UCSD-AML1 (cell line): ENCODE measurements at regions not wholly inside any gene's neighbourhood (a gene's known extent, or its start where the extent isn't known, plus 50 kb on each side); places are given as distances from the start of the nearest gene placed in this dataset.
A peak's percentile ranks its signal among the peaks of the same experiment; 100 is the strongest.

Source experiments
- DNase-seq: peaks from one replicate; lab custom pipeline; 2025; ENCODE audit not compliant: unreplicated experiment; lab: John Stamatoyannopoulos, UW

DNA sequence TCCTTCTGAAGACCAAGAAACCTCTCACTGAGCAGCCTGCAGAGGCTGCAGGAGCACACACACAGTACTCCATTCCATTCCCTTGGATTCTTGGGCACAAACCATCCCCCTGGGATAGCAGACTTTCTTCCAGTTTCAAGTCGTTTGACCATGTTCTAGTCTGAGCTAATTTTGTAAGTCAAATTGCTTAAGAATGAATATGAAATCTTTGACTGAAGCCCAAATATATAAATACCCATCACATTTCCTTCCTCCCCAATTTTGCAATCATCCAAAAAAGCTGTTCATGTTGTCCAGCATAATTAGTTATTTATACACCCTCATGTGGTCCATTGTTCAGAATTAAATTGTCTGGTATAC lies 231.2 kb upstream of the TPRG1 start:
- no peak for DNase-seq

DNA sequence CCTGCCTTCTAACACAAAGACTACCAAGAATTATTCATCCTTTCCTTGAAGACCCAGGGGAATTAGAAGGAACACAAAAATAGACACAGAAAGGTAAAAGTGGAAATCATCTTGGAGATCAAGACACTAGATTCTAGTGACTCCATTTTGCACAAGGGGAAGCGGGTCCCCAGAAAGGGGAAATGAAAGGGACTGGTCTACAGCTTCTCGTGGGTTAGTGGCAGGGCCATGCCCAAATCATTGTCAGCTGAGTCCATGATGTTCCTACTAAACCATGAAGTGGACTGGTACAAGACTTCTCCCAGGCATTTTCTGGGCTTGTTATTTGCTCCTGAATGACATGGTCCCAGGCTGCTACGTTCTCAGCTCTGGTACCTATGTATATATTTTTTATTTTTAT lies 230.7 kb upstream of the TPRG1 start:
- DNase-seq, result no peak

DNA sequence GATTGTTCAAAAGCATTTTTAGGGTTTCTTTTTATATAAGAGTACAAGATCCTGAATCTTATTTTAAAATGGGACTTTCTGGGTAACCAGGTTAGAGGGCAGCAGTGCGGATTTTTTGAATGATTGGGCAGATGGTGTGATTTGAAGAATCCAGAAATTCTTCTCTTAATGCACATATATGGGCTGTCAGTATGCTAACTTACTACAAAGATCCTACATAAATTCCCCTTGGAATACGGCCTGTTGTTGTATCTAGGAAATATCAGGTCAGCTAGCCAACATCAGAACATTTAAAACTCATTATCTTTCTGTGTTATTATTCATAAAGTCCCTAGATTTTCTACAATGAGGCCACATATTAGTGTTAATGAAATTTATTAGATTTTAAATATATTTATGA lies 229.6 kb upstream of the TPRG1 start:
- no peak for DNase-seq

DNA sequence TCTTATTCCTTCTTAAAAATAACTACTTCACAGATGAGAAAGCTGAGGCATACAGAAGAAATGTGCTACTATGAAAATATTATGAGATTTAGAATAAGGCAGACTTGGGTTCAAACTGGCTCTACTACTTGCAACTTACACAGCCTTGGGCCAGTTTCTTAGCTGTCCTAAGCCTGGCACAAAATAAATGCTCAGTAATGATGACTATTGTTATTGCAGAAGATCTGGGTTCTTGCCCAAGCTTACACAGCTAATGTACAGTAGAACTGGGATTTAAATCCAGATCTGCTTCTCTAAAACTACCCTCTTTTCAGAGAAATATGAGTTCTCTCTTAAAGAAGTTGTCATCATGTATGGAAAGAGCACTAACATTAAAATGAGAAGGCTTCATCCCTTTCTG lies 228.2 kb upstream of the TPRG1 start:
- DNase-seq, result no peak

DNA sequence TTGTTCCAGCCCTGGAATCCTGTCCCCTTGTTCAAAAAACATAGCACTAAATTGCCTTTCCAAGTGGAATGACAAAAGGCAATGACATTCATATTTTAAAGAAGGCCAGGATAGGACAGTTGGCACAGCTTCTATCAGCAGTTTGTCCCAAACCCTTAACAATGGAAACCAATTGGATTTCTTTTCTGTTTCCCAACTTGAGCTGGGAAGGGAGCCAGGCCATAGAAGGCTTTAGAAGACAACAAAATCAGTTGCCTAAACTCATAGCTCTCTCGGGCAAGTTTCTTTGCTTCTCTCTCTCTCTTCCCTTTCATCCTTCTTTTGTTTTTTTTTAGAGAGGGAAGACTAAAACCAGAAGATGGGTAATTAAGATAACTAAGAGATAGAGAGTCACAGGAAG lies 227.7 kb upstream of the TPRG1 start:
- no peak for DNase-seq

DNA sequence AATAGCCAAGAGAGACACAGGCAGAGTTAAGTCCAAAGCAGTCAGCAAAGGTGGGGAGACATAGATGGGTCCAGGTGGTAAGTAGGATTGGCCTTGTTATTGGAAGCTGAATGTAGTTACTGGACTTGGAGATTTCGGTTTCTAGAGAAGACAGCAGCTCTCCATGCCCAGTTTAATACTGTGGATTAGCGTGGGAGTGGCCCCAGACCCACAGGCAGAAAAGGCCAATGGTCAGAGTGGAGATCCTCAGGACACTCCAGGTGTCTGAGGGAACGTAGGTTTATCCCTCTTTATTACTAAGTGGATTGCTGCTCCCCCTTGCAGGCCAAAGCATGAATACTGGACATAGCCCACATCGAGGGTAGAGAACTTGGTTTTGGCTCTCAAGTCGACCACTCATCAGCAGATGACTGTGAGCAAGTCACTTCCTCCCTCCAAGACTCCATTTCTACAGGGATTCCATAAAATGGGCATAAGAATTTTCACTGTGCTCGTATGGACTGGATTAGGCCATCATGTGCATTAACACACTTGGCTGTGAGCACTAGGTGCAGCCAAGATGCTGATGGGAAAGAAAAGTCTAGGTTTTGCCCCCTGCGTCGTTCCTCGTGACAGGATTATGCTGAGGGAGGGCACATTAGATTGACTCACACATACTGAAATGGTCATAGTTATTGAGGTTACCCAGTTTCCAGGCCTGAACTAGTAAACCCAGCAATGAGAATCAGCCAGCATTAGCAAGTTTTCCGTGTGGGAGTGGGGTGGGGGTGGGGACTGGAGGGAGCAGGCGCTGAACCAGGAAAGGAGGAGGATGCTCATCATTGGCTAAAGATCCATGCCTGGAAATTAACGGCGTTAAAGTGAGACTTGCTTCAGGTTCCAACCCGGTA lies 225.2 kb upstream of the TPRG1 start:
- DNase-seq, result no peak

DNA sequence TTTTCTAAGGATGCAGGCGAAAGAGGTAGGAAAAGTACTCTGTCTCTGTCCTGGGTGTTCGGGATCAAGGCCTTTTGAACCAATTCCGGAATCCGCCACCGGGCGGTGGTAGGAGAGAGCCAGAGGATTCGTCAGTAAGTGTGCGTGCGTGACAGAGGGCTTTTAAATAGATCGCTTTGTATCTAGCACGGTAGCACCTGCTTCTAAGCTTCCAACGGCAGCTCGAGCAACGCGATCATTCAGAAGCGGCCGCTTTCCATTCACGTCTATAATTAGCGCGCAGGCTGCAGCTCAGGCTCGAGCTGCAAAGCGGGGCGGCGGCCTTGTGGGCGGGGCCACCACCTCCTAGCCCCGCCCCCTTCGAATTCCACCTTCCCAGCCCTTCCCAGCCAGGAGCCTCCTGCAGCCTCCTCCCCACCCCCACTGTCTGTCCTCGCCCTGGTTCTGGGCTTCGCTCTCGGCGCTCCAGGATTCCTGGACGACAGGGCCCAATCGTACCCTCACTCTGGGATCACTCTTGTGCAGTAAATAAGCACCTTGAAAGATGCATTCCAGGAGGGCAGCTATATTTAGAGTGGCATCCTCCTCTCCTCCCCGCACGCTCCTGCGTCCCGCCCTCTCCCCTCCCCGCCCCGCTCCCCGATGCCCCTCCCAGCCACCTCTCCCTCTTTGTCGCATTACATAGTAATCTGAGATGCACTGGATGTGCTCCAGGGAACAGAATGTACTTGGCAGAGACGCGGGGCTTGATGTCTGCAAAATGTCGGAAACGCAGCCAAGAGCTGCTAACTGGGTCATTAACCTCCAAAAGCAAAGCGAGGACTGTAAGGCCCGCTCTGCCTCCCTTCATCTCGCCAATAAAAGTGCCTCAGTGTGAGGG lies 224.1 kb upstream of the TPRG1 start:
- no peak for DNase-seq

DNA sequence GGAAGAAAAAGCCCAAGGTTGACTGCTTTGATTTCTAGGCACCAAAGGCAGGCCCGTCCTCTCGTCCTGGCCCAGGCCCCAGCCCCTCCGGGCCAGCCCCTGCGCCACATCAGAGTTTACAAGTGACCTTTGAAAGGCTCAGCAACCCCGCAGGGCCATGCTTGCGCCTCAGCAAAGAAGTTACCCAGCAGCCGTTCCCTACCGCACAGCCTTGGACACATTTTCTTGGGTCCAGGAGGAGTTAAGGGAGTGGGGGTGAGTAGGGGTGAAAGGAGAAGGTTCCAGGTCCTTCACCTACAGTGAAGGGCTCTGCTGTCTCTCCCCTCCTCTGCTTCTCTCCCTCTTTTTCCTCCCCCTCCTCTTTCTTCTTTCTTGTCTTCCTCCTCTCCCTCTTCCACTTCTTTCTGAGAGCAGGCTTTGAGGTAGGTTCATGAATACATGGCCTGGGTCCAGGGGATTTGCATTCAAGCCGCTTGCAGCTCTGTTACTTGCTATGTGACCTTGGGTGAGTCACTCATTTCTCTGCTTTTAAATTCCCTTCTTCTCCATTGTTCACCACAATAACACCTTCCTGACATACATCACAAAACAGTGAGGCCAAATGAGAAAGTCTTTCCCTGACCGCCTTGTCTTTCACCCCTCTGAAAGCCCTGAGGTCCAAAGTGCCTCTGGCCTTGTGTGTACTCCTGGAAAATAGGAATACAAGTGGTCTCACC lies 223.3 kb upstream of the TPRG1 start:
- DNase-seq, result no peak

DNA sequence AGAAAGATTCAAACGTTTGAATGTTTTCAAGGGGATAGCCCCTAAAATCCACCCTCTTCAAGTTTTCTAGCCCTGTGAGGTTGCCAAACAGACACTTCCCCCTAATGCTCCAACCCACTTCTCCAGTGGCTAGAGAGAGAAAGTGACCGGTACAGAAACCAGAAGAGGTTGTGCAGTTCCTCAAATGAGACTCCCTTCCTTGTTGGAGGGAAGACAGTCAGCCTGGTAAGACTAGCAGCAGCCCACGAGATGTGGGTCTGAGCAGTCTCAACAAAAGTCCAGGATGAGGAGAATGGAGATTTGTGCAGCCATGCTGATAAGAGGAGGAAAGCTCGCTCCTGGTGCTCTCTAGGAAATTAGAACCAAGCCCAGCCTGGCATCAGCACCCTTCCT lies 222.8 kb upstream of the TPRG1 start:
- no peak for DNase-seq

DNA sequence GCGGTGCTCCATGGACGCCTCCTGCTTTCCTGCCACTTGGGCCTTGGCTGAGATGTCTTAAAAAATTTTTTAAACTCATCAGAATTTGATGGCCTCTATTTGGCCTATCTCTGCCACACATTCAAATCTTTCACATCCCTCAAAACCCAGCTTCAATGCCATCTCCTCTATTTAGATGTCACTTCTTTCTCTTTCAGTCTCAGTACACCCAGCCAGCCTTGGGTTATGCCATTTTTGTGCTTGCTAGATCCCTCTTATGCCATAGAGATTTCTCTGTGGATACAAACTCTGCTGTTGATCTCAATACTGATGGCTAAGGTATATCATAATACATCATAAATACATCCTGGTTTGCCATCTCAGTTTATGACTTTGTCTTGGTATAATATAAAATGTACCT lies 222.3 kb upstream of the TPRG1 start:
- no peak for DNase-seq

DNA sequence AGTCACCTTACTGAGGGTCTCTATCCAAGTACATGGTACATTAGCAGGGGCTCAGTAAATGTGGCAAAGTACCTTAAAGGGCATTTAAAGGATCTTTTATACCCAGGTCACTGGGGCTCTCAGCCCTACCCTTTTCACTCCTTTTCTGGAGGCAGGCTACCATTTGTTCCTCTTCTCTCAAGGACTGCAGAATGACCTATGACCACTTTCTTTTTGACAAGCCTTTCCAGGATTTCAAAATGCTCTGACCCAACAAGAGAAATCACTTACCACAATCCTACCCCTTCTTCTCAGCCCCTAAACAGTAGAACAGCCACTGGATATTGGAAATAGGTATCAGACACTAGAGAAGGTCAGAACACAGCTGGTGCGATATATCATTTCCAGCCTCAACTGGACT lies 221.8 kb upstream of the TPRG1 start:
- DNase-seq, result no peak

DNA sequence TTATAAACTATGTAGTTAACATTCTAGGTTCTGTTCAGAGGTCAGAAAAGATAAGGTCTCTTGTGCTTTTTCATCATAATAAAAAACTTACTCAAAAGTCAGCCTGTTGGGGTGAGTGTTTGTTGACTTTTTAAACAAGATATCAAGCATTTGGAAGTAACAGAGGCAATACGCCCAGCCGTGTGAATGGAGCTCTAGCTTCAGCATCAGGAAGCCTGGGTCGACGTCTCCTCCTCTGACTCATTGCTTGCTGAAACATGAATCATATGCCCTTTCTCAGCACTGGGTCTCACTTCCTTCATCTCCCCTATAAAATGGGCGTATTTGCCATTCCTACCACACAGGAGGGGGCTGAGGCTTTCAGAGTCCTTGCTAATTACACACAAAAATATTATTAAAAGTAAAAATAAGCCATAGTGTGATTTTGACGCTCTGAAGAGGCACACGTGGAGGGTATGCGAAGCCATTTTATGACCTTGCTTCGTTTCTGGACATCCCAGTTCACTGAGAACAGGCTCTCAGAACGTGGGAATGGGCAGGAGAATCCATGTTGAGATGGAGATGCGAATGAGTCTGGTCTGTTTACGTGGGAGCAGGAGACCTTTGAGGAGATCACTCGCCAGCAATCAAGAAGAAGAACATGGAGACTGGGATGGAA lies 220.8 kb upstream of the TPRG1 start:
- DNase-seq, result no peak

DNA sequence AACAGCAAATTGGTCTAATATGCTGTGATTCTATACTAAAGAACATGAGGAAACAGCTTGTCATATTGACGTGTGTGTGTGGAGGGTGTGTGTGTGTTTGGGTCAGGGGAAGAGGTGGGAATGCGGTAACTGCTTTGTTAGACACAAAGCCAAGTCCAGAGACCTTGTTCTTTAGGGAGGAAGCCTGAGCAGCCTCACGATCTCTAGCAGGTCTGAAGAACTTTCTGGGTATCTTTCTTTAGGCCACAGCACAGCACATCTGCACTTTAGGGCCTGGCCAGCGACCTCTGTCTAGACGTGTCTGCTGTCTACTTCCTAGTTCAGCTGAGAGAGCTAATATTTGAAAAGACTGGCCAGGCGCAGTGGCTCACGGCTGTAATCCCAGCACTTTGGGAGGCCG lies 220.0 kb upstream of the TPRG1 start:
- DNase-seq, result no peak

DNA sequence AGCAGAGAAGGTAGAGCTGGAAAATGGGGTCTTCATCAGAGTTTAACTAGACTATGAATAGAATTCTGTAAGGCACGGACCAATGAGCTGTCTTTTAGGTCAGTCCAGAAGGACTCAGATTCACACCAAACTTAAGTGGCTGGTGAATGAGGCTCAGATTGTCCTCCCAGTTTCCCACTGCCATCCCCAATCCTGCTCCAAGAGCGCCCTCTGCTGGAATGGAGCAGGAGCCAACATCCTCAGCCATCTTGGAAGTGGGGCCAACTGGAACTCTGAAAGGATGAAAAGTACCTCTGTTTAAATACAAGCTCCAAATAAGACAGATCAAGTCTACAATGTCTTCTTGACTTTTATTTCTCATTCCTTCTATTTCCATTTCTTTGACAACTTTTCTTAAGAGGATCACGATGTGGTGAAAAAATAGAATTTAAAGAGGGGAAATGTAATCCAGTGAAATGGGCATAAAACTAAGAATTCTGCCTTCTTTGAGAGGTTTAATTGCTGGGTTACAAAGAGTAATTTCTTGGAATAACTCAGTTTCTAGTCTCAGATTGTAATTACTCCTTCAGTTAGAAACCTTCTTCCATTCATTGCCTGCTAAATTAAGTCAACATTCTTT lies 217.1 kb upstream of the TPRG1 start:
- peak; percentile 57 for DNase-seq

DNA sequence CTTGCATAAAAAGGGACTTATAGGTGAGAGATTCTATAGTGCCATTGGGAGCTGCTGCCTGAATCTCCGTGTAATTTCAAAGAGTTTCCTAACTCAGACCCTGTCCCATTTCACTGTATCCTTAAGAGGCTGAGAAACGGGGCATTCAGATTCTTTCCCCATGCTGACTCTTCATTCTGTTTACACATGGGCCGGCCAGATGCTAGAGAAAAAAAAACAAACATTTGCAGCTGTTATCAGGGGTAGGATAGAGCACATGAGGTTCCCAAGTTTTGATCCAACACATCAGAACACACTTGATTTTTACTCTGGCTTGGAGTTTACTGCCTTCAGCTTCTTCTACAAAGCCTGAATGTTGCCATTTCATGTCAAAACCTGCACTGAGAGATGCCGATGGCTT lies 215.9 kb upstream of the TPRG1 start:
- no peak for DNase-seq

DNA sequence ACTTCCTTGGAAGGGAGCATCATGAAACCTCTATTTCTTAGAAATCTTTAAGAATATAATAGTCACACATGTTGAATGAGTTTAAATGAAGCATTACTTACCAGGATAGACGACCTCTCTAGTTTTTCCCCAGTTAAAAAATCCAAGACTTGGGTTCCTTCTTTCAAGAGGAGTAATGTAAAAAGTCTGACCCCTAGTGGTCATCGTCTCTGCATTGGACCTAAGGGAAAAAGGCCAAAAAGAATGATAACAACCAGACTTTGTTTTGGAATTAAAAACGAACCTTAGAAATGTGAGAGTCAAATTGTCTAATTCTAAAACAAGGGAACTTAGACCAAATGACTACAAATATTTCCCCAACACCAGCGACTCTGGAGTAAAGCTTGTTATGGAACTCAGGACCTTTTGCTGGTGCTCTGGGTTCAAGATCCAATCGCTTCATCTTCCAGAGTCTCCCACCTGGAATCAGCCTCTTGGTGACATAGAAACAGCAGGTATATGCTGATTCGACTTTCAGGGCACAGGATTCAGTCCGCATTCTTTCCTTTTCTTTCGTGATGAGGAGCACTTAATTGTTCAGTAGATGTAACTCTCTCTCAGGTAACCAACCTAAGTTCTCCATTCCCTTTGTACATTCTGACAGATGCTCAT lies 214.8 kb upstream of the TPRG1 start:
- no peak for DNase-seq

DNA sequence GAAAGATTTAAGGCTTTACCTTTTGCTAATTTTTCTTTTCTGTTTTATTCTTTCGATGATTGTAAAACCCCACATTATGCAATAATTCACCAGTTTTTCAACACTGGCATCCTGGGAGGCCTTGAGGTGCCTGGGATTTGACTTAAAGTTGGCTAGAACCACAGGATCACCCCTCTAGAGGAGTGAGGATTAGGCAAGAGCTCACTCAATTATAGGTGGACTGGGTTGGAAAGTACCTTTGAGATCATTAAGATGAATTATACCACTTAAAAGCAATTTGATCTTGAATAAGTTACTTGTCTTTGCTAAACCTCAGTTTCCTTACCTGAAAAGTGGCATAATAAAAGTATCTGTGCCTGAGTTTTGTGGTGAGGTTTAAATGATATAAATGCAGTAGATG lies 212.8 kb upstream of the TPRG1 start:
- DNase-seq, result no peak

DNA sequence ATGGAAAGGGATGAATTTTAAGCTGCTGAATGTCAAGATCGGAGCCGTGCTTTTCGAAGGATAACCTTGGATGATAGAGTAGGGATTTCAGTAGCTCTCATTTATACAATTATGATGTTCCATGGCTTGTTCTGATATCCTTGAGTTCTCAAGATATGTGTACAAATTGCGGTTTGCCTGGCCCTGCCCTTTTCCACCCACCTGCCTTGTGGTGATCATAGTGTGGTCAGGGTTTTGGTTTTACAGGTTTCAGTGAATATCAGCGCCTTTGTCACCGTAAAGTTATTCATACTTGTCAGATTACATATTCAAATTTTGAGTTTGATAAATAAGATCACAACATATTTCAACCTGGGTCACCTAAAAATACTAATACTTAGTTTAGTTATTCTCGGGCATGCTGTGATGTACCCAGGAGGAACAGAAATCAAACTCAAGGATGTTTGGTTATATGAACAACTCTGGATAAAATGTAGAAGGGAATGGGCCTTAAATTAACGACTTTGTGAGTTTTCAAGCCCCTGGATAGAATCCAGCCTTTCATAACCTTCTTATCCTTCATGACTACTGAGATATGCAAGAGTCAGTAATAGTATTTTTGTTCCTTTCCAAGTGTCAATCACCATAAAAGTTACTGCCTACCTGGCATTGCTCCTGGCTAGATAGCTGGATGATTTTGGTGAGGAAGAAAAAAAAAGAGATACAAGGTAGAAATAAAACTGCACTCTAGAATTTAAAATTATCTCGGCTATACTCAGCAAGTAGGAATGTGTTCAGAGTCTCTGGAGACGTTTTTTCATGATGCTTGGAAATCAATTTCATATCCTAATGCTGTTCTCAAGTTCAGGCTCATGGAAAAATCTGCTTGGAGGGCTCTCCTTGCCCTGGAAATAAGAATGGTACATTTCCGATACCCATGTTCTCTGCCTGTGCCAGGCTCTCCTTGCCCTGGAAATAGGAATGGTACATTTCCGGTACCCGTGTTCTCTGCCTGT lies 209.2 kb upstream of the TPRG1 start:
- DNase-seq, result no peak

DNA sequence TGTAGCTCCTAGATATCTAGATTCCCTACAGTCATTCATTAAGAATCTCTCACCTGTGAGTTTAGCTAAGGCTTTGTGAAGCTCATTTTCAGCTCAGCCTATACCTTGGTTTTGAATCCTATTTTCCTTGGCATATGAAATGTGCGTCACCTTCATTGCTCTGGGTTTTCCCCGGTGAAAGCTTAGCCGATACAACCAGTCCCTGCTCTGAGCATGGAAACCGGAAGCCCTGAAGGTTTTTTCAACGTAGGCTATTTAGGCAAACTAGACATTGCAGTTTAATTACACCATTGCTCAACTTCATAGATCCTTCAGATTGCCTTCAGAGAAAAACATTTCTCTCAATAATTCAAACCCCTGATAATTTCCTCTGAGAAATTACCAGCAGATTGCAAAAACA lies 206.8 kb upstream of the TPRG1 start:
- no peak for DNase-seq
